ENCODE measurements at regions not wholly inside any gene's neighbourhood (a gene's known extent, or its start where the extent isn't known, plus 50 kb on each side); places are given as distances from the start of the nearest gene placed in this dataset.

DNA sequence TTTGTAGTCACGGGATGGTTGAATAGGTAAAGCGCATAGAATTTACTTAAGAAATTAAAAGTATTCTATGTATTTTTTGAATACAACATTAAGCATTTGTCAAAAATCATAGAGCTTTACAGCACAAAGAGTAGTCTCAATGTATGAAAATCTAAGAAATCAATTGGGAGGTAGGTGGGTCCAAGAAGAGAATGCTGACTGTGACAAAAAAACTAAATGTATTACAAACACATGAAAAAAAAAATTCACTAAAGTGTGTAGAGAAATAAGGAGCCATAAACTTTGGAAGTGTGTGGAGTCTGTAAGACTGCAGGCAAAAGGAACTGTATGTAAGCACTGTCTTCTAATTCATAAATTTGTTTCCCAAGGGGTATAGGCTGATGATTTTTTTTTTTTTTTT, 558.3 kb downstream of the JRKL start:
- TF ChIP-seq CTCF (optimal IDR thresholded peaks at IDR 0.05 in 1 of 3, IDR thresholded peaks at IDR 0.05 in 1 of 3, conservative IDR thresholded peaks at IDR 0.05 in 1 of 3; ENCODE audit: extremely low read depth in 1 of 3, insufficient read depth in 2 of 3, low read length in 3 of 3) (no peak), EZH2 (IDR thresholded peaks at IDR 0.05; ENCODE audit: low read length) (no peak)
- dilution Hi-C loops (cut with MboI; ENCODE audit: extremely low pct_ligation_motif_present, low sequenced_read_pairs): no loop called here
- DNase-seq (ENCODE audit: low read depth, low spot score) (no peak), FAIRE-seq (no peak)
- Histone ChIP-seq H3K9ac (ENCODE audit: control insufficient read depth, extremely low read depth, insufficient read depth, low read length) (no peak overlapping the region), H3K4me2 (ENCODE audit: control insufficient read depth, extremely low read depth, insufficient read depth, low read depth, low read length) (no peak overlapping the region), H3K36me3 (ENCODE audit: control insufficient read depth in 2 of 2, extremely low read depth in 1 of 2, insufficient read depth in 2 of 2, low read length in 2 of 2) (no peaks in the 10 kb centered on the region), H3K9me3 (ENCODE audit: control insufficient read depth, low read depth, low read length) (no peaks in the 10 kb centered on the region), H3K27me3 (ENCODE audit: control insufficient read depth, extremely low read depth, insufficient read depth, low read length) (no peaks in the 10 kb centered on the region), H3K79me2 (ENCODE audit: control insufficient read depth, insufficient read depth, low read length) (no peaks in the 10 kb centered on the region), H3K4me3 (ENCODE audit: control insufficient read depth in 2 of 3, extremely low read depth in 1 of 3, insufficient read depth in 2 of 3, low read depth in 1 of 3, low read length in 3 of 3) (no peak overlapping the region), H2AFZ (ENCODE audit: control insufficient read depth, low read length) (no peak overlapping the region), H3K9me1 (ENCODE audit: control insufficient read depth, extremely low read depth, insufficient read depth, low read length) (no peaks in the 10 kb centered on the region), H3K4me1 (ENCODE audit: control insufficient read depth, extremely low read depth, insufficient read depth, low read length) (no peaks in the 10 kb centered on the region), H3K27ac (ENCODE audit: control insufficient read depth, insufficient read depth, low read length) (no peak overlapping the region), H4K20me1 (ENCODE audit: control insufficient read depth, extremely low read depth, insufficient read depth, low read length) (no peaks in the 10 kb centered on the region)

GRCh38 chr11:96949464-96949863, 559.7 kb downstream of the JRKL start:
- H3K4me3 ChIP-seq (ENCODE audit: control insufficient read depth in 2 of 3, extremely low read depth in 1 of 3, insufficient read depth in 2 of 3, low read depth in 1 of 3, low read length in 3 of 3): no peak overlapping the region
- H3K4me2 ChIP-seq (ENCODE audit: control insufficient read depth, extremely low read depth, insufficient read depth, low read depth, low read length): no peak overlapping the region
- H4K20me1 ChIP-seq (ENCODE audit: control insufficient read depth, extremely low read depth, insufficient read depth, low read length): no peaks in the 10 kb centered on the region
- DNase-seq (ENCODE audit: low read depth, low spot score) (no peak), FAIRE-seq (no peak)
- no peak overlapping the region for H3K9ac ChIP-seq (ENCODE audit: control insufficient read depth, extremely low read depth, insufficient read depth, low read length)
- H2AFZ ChIP-seq (ENCODE audit: control insufficient read depth, low read length): no peak overlapping the region
- no peaks in the 10 kb centered on the region for H3K9me3 ChIP-seq (ENCODE audit: control insufficient read depth, low read depth, low read length)
- H3K79me2 ChIP-seq (ENCODE audit: control insufficient read depth, insufficient read depth, low read length): no peaks in the 10 kb centered on the region
- dilution Hi-C loops (cut with MboI; ENCODE audit: extremely low pct_ligation_motif_present, low sequenced_read_pairs): no loop called here
- H3K4me1 ChIP-seq (ENCODE audit: control insufficient read depth, extremely low read depth, insufficient read depth, low read length): no peaks in the 10 kb centered on the region
- H3K36me3 ChIP-seq (ENCODE audit: control insufficient read depth in 2 of 2, extremely low read depth in 1 of 2, insufficient read depth in 2 of 2, low read length in 2 of 2): no peaks in the 10 kb centered on the region
- H3K27ac ChIP-seq (ENCODE audit: control insufficient read depth, insufficient read depth, low read length): no peak overlapping the region
- no peaks in the 10 kb centered on the region for H3K27me3 ChIP-seq (ENCODE audit: control insufficient read depth, extremely low read depth, insufficient read depth, low read length)
- TF ChIP-seq CTCF (optimal IDR thresholded peaks at IDR 0.05 in 1 of 3, IDR thresholded peaks at IDR 0.05 in 1 of 3, conservative IDR thresholded peaks at IDR 0.05 in 1 of 3; ENCODE audit: extremely low read depth in 1 of 3, insufficient read depth in 2 of 3, low read length in 3 of 3) (no peak), EZH2 (IDR thresholded peaks at IDR 0.05; ENCODE audit: low read length) (no peak)
- H3K9me1 ChIP-seq (ENCODE audit: control insufficient read depth, extremely low read depth, insufficient read depth, low read length): no peaks in the 10 kb centered on the region
